Amniotic epithelial cell (primary cell): ENCODE measurements at regions not wholly inside any gene's neighbourhood (a gene's known extent, or its start where the extent isn't known, plus 50 kb on each side); places are given as distances from the start of the nearest gene placed in this dataset.

Source experiments
- DNase-seq: peaks from one replicate; pipeline ENCODE4 v3.0.0-alpha.2; 2010; ENCODE audit warnings: low read depth

DNA sequence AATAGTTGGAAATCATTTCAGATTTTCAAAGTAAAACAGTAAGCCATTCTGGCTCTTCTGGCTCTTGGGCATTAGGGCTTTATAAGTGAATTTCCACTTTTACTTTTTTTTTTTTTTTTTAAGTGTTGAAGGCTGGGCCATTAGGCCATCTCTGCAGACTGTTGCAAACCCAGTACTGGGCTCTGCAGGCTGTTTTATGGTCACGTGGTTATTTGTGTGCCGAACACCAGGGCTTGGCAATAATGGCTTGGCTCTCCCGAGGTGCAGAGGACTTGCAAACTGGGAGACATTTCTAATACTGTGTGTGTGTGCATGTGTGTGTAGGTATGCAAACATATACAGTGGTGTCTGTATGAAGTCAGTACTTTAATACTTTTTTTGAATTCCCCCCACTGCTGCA is 194.9 kb upstream of the CDH5 start:
- DNase-seq: no peak

DNA sequence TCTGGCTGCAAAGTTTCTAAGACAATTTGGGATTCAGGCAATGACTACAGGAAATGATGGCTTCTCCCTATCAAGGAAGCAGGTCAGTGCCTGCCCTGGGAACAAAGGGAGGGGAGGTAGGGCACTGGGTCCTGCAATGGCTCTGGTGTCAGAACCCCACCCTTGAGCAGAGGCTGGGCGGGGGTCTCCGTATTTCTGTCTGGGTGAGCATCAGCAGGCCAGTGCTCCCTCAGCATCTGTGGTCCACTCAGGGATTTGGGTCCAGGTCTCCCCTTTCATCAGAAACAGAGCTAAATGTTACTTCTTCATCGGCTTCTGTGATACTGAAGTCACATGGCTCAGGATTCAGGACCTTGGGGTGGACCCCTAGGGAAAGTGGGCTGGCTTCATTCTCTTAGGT is 195.5 kb upstream of the CDH5 start:
- DNase-seq: no peak

DNA sequence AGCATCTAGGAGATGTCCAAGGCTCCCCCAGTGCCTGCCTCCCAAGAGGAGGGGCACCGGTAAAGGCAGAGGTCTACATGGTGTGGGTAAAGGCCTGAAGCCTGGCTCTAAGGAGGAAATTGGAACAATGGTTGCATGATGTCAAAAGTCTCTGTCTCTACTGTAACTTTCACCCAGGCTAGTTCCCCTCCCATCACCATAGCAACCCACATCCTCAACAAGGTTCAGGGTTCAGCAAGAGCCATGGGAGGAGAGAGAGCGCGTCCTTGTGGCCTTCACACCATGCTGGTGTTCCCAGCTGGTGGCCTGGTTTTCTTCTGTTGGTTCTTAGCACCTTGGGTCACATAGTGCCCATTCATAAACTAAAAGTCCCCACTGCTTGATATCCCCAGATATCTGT is 196.7 kb upstream of the CDH5 start:
- DNase-seq: no peak

DNA sequence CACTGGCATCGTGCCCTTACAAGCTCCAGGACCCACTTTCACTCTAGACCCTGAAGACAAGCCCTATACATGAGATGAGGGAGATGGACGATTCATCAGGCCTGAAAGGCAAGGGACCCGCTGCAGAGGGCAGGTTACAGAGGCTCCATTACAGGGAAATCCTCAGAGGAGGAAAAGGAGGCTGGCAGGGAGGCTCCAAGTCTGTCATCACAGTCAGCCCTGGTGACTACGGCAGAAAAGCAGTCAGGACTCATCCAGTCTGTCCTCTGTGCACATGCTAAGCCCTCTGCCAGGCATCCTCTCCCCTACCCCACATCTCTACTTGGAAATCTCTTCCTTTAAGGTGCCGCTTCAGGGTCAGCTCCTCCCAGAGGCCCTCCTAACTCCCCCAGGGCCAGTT is 197.7 kb upstream of the CDH5 start:
- no peak for DNase-seq

DNA sequence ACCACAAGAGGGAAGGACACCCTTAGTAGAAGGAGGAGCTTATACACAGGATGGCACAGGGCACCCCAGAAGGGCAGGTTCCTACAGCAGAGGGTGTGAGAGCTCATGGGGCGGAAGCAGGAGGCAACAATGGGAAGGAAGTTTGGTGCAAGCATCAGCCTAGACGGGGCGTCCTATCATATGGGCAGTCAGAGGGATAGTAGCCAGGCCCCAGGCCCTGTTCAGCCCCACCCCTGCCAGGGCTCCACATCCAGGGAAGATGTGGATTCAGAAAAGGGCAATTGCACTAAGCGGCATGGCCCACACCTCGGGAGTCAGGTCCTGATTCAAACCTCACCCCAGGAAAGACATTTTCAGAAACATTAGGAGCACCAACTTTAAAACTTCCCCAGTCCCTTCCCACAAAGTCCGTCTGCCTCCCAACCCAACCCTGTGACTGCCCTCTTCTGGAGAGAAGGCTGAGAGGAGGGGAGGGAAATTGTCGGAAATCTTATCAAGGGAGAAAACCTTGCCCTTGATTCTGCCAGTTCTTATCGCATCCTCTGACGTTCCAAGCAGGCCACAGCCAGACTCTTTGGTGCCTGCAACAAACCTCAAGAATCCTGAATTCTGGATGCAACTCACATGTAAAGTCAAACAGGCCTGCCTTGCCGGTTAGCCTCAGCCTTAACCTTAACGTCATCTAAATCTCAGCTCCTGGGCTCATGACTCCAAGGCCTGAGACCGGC is 198.8 kb upstream of the CDH5 start:
- DNase-seq: peak; percentile 100

DNA sequence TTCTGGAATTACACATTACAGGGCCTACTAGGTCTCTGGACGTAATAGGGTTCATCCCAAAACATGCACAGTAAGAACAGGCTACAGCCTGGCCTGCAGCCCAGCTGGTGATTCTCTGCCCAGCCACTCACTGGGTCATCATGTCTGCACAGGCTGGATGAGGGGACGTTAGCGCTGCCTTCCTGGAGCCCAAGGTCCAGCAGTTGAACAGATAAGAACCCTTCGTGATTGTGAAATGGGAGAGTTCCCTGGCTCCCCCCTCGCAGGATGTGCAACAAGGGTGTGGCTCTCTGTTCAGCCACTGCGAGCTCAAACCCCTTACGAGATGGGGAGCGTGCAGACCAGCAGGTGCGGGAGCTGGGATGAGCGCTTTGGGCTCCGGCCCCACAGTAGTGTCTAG is 200.0 kb upstream of the CDH5 start:
- peak; percentile 83 for DNase-seq

DNA sequence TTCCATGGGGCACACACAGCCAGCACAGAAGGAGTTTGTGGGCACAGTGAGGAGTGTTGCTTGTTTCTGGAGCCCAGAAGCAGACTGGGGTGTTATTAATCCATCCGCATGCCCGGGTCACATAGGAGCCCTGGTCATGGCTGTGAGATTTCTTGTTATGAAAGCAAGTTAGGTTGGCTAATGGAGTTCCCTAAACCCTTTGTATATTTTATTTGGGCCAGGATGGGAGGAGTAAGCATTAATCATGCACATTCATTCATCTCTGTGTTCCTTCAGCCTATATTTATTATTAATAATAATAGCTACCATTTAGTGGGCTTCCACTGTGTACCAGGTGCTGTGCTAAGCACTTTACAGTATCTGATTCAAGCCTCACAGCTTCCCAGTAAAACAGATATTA is 200.6 kb upstream of the CDH5 start:
- peak; percentile 47 for DNase-seq

DNA sequence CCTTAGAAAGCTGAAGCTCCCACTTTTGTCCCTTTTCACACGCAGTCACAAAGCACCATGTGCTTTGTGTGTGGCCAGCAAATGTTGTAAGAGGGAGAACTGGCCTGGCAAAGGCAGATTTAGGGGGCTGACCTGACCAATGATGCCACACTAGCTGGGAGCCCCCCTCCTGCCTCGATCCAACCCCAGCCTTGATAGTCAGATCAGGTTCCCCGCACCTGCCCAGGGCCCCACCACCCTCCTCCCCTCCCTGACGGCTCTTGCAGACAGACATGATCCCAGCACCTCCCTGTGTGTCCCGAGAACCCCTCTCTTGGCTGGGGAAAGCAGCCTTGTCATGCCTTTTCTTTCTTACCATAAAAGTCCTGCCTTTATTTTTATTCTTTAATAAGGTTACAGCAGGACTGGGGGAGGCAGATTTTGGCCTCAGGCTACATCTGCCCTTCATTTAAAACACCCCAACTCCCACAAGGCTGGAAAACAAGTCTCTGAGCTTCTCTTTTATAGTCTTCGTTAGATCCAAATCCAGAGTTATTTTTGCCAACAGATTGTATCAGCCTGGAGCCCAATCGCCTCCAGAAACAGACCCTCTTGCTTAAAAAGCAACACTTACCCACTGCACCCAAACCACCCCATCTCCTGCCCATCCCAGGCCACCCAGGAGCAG is 201.8 kb upstream of the CDH5 start:
- no peak for DNase-seq

DNA sequence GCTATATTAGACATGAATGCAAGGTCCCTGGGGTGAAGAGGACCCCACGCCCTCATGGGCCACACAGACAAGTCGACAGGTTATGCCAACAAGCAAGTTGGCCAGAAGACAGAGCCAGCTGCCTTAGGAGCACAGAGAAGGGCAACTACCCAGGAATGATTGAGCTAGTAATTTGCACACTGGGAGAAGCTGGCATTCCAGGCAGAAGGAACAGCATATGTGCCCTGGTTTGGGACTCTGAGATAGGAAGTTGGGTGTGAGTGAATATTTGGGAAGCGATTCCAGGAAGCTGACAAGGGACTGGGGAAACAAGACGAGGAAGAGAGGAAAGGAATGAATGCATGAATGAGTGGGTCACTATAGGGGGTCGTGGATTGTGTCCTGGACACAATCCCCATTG is 203.7 kb upstream of the CDH5 start:
- DNase-seq: no peak

DNA sequence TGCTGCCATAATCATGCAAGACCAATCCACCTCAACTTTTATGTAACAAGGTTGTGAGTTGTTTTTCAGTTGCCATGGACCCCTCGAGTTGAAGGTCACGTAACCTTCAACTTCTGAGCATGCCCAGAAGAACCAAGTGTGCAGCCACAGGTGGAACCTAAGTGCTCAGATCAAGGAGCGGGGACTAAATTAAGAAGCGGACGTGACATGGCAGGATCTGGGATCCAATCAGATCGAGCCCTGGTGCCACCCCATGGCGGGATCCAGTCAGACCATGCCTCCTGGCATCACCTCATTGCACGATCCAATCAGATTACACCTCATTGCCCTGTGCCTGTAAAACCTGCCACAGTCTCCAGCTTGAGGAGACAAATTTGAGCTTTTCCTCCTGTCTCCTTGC is 204.5 kb upstream of the CDH5 start:
- DNase-seq: no peak

DNA sequence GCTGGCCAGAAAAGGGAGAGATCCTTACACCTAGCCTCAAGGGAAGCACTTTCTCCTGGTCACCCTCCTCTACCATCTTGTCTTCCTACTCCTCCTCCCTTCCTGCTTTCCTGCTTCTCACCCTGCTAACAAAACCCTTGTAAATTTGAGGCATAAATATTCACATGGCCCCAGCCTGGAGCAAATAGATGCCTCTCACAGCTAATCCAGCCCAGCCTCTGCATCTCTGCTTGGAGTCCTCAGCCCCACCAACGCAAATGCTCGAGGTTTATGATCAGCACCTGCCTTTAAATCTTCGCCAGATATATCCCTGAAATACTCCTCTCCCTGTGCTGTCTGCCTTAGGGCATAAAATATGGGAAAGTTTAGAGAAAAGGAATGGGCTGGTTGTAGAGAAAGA is 205.2 kb upstream of the CDH5 start:
- DNase-seq: no peak

DNA sequence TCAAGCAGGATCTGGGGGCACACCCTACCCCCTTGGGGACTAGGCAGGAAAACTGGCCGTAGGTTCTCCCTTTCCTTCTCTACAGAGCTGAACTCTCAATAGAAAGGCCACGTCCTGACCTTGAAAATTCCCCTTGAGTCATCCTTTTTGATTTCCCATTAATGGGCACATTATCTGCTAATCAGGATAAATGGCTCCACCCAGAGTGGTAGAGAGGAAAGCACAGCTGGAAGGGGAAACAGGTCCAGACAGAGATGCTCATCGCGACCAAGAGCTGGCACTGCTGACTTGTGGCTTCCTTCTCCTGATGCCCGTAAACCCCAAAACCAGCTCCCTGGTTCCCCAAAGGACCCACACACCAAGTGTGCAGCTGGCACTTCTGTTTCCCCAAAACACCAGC is 206.5 kb upstream of the CDH5 start:
- DNase-seq: peak; percentile 32

DNA sequence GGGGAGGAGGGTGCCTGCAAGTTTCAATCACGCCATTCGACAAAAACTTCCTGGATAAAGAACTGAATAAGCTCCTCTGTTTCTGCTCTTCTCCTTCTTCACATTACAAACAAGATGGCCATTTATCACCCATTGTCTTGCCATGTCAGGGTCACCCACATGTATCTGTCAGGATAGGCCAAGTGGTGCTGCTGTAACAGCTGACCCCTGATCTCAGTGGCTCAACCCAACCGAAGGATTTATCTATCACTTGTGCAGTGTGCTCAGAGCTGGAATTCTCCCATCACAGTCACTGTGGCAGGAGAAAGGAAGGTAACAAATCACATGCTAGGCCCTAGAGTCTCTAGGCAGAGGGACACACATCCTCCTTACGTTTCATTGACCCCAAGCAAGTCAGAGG is 210.0 kb upstream of the CDH5 start:
- DNase-seq: no peak

DNA sequence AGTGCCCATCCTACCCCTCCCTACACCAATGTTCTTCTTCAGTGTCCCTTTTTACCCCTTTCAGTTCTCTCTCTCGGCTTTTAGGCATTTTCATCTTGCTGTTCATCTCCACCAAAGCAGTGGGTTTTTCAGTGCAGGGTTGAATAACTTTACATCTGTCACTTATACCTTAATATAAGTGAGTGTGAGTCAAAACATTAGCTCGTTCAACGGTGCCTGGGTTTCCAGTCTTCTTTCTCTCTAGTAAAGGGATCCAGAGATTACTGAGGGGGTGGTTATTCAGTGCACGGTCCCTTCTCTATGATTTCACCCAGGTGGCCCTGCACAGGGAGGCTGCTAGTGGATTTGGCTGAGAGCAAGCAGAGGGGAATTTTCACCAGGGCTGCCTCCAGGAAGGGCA is 210.6 kb upstream of the CDH5 start:
- DNase-seq: no peak

DNA sequence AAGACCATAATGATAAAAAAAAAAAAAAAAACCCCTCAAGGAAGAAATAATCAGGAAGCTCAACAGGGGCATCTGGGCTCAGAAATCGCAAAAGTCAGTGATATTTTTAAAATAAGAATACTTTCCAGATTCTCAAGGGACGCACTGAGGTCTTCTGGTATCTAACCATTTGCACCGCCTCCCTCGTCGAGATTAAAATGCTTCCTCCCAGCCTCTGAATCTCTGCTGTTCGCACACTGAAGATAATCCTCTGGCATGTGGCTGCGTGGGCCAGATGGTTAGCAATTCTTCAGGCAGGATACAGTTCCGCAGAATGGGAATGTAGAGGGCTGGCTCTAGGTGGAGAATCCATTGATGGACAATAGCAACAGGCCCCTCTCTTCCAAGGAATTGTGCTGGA is 211.7 kb upstream of the CDH5 start:
- DNase-seq: peak; percentile 96

DNA sequence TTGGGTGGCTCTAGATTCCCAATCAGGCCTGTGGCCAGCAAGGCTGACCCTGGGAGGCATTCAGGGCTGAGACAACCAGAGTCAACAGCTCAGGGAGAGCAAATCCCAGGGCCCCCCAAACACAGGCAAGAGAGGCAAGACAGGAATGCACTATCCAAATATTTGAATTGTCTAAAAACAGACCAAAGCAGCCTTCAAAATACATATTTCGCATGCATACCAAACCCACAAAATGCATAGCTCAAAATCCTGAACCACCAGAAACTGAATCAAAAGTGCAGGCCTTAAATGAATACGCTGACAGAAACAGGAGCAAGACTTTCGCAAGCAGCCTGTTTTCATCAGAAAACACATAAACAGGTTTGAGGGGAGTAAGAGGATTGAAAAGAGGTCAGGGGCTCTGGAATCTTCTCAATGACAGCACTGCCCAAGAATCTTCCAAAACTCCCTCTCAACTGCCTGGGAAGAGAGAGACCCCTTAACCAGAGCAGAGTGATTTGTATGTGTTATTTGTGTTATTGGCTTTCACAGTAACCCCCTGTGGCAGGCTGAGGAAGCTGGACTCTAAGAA is 213.6 kb upstream of the CDH5 start:
- peak; percentile 99 for DNase-seq

DNA sequence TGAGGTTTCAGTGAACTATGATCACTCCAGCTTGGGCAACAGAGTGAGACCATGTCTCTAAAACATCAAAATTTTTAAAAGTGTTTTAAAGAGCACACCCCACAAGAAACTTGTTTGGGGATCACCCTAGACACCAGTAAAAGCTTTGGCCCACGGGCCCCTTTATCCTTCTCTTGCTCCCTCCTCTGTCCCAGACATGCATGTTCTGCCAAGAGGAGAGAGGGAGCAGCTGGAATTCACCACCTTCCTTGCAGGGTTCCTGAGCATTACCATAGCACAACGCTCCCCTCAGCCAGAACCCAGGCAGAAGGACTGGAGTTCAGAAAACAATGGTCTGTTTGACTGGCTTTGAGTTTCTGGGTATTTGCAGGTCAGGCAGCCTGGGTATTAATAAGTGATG is 214.3 kb upstream of the CDH5 start:
- DNase-seq: no peak

DNA sequence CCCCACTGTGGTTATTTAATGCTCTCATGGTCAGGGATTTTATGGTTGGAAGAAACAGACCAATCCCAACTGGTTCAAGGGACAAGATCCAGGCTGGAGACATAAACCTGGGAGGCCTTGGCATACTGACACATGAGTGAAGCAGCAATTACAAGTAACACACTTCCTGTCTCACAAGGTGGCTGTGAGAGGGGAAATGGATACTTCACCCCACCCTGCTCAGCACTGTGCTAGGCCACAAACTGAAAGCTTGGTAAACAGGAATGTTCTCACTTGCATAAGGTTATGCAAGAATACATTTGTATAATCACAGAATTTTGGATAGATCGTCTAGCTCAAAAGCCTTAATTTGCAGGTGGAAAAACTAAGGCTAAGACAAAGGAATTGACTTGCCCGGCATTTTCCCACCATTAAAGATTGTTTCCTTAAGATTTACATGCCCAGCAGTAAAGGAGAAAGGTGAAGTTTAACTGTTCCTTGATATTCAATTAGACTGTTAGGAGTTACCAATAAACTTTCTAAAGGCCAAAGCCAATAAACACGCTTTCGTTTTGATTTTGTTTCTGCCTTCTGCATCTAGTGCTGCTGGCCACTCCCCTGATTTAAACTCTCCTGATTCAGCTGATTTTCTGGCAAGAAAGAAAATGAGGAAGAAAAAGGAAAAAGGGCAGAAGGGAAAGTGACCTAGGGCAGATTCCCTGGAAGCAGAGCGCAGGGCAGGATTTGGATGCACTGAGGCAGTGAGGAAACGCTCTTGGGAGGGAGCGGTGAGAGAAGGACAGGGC is 215.6 kb upstream of the CDH5 start:
- peak; percentile 74 for DNase-seq

DNA sequence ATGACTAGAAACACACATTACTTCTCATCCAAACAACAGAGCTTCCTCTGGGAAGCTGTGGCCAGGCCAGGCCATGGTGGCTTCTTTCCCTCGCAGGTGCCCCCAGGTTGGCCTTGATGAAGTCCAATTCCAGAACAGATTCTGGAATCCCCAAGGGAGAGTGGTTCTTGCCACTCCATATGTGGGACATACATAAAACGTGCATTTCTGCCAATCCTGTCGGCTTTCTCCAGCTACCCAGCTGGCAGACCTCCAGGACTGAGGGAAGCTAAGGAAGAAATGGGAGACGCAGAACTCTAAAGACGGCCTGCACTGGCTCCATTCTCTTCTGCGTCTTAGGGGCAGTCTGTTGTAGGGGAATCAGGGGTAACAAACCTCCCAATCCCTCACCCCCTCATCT is 219.2 kb upstream of the CDH5 start:
- DNase-seq: no peak

DNA sequence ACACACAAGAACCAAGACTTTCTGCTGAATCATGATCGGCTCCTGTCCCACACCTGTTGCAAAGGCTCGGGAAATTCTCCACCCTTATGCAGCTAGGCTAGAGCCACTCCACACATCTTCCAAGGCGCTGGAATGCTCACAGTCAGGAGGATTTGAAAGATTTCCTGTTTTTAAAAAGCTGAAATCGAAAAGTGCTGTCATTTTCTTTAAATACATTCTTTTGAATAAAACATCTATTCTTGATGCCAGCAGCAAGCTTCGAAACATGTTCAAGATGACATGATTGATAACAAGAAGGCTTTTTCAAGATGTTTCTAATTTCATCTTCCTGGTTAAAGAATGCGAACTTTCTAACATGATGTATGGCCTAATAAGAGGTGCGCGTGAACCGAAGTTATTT is 219.7 kb upstream of the CDH5 start:
- no peak for DNase-seq

DNA sequence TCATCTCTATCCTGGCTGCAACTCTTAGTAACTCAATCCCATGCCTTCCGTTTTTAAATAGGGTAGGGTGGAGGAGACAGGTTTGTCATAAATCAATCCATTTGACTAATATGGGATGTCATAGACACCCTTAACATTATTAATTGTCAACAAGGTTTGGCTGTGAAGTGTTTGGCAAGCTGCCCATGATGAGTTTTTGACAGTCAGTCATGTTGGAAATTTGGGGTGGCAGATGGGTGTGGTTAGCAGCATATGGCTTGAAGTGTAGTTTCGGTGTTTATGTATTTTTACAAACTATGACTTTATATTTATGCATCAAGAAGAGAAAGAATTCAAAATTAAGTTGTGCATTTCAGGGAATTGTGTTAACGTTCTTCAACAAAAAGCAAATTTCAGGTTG is 221.8 kb upstream of the CDH5 start:
- no peak for DNase-seq

DNA sequence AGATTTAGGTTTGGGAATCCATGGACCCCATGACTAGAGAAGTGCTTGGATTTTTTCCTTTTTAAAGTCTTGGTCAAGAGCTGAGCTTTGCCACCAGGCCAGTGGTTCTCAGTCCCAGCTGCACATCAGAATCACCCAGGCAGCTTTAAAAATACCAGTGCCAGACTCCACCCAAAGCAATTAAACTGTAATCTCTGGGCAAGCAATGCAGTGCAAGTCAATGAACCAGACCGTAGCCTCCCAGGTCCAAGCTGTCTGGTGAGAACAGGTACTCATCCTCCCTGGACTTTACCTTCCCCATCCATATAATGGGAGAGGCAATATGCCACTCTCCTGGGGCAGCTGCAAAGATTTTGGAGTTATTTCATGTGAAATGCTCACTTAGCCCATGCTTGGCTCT is 223.1 kb upstream of the CDH5 start:
- no peak for DNase-seq

DNA sequence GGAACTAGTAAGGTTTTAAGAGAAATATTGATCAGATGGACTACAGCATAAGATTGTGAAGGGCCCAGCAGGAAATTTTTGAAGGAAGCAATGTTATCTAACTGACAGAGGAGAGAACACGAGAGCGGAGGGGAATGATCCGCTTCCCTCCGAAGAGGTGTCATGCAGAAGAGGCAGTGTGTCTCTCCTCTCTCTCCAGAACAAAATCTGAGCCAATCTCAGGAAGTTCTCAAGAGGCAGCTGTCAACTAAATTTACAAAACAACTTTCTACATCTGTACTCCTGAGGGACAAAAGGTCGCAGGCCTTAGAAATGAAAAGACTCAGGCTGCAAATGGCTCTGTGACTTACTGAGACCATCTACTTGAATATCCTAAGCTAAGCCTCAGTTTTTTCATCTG is 224.6 kb upstream of the CDH5 start:
- DNase-seq: no peak
